HG02852 (cell line): ENCODE measurements at regions not wholly inside any gene's neighbourhood (a gene's known extent, or its start where the extent isn't known, plus 50 kb on each side); places are given as distances from the start of the nearest gene placed in this dataset.

Experiments used
- ATAC-seq: cut with Tn5 transposase; IDR thresholded peaks from one replicate; pipeline ENCODE4 v1.9.1; 2021; ENCODE audit warnings: mild to moderate bottlenecking, moderate library complexity; ENCODE audit not compliant: unreplicated experiment

GRCh38 chr7:67738145-67738544, 741.5 kb downstream of the TYW1 start:
- no peak for ATAC-seq

DNA sequence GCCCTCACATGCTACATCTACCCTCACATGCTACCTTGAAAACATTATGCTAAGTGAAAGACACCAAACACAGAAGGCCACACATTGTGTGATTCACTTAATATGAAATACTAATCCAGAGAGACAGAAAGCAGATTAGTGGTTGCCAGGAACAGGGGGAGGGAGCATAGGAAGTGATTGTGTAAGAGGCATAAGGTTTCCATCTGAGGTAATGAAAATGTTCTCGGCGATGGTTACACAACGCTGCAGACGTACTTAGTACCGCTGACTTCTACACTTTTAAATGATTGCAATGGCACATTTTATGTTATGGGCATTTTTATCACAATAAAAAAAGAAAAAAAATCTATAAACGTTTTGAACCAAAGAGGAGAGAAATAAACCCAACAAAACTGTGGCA, 742.3 kb downstream of the TYW1 start:
- ATAC-seq: no peak

GRCh38 chr7:67743501-67743900, 746.9 kb downstream of the TYW1 start:
- ATAC-seq: no peak

- ATAC-seq: no peak
Measured at GRCh38 chr7:67752227-67752626, 755.6 kb downstream of the TYW1 start.

GRCh38 chr7:67753891-67754290, 757.3 kb downstream of the TYW1 start:
- no peak for ATAC-seq

GRCh38 chr7:67754651-67755050, 758.0 kb downstream of the TYW1 start:
- ATAC-seq: no peak

- no peak for ATAC-seq
Measured at GRCh38 chr7:67758551-67758950, 761.9 kb downstream of the TYW1 start.

GRCh38 chr7:67760971-67761370, 764.3 kb downstream of the TYW1 start:
- ATAC-seq: no peak

- no peak for ATAC-seq
Measured at GRCh38 chr7:67762516-67762915, 765.9 kb downstream of the TYW1 start.

DNA sequence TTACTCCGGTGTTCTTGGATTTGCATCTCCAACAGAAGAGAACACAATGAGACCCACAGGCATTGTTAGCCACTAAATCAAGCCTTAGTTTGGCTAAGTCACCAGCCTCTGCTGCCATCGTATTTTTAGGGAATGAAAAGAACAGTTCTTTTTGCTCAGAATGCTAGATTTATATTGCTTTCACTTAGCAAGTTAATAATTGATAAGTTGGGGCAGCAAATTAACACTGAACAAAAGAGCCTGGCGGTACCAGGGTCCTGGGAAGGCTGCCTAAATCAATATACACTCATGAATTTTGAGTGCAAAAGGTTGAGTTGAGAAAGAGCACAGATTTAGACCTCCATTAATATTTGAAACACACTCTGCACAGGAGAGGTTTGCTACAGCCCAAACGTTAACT, 767.7 kb downstream of the TYW1 start:
- no peak for ATAC-seq

- ATAC-seq: no peak
Measured at GRCh38 chr7:67765481-67766175, 769.0 kb downstream of the TYW1 start.

GRCh38 chr7:67766906-67767410, 770.3 kb downstream of the TYW1 start:
- no peak for ATAC-seq

DNA sequence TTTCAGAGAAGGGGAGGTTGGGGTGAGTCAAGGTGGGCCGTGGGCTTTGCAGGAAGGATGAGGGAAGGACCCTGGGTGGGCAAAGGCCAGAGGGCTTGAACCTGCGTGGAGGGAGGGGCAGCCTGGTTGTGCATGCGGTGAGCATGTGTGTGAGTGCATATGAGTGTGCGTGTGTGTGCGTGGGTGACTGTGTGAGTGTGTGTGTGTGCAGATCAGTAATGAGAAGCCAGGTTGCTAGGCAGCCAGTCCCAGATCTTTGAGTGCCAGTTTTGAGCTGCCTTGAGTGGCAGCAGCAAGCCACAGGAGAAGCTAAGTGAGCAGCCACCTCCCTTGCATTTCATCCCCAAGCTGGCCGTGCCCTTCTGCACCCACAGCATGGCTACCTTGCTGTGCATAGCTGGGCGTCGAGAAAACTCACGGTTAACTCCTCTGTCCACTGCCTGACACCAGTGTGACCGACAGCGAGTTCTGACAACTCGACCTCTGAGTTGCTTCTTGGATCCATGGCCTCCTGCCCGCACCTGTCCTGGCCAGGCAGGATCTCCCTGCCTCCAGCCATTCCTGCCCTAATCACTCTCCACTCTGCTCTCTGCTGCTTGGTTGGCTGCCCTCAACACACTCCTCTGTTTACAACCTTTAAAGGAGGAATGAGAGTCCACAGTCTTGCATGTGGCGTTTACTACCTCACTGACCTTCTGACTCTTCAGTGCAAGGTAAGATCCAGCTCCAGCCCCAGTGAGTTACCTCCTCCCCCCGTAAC, 775.4 kb downstream of the TYW1 start:
- ATAC-seq: no peak

DNA sequence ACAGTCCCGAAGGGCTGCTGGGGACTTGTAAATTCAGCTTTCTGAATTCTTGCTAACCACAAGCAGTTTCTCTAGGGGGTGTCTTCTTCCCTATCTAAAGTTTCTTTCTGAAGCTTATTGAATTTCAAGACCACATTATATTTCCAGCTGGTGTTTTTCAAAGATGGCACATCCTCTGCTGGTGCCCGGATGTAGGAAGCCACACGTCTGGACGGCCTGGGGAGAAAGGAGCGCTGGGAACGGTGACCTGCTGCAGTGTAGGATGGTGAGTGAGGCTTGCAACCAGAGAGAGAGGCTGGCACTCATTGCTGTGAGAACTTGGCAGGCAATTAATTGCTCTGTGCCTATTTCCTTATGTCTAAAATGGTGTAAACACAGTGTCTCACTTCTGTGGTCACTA, 776.4 kb downstream of the TYW1 start:
- no peak for ATAC-seq

DNA sequence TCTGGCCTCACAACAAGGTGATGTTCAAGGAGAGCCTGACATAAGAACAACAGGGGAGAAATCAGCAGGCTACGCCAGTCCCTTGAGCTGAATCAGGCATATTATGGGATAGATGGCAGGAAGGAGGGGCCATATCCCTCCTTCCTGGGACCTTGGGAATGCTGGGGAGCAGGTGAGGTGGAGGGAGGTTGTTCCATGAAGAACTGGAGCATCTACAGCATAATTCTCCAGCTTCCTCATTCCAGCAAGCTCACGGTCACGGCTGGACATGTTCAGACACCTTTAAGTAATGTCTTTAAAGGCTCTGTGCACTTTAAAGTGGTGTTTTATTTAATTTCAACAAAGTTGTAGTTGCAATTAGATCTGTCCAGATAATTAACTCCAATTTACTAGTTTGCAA, 780.5 kb downstream of the TYW1 start:
- ATAC-seq: no peak

DNA sequence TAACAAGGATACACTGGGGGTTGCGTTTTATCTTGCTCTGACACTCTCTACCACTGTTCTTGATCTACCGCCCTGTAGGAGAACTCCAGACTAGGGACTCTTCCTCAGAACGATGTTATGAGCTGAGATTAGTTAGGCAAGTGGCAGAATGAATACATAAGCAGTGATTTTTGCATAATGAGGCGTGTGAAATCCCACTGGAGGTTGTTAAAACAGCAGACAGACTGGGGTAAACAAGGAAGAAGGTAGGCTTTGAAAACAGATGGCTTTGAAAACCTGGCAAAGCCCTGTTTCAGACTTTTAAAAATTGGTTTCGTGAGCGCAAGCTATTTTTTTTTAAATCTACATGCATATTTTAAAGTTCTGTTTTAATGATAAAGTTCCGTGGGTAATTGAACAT, 785.2 kb downstream of the TYW1 start:
- no peak for ATAC-seq

- ATAC-seq: no peak
Measured at GRCh38 chr7:67786021-67786420, 789.4 kb downstream of the TYW1 start.

DNA sequence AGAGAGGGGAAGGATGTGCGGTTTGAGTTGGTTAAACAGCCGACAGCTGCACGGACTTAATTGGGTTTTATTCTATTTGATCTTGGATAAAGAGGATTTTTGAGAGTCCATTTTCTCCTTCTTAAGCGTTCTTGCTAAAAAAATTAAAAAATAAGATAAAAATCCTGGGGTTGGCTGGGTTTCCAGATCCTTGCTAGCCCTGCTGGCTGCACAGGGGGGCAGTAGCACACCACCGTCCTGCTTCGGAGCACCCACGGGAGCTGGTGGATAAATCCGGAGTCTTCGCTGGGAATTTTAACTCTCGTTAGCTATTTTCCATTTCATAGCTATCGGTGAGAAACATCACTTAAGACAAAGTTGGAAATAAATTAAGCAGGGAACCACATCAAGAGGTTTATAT, 792.0 kb downstream of the TYW1 start:
- no peak for ATAC-seq

- ATAC-seq: no peak
Measured at GRCh38 chr7:67791918-67792317, 795.3 kb downstream of the TYW1 start.

DNA sequence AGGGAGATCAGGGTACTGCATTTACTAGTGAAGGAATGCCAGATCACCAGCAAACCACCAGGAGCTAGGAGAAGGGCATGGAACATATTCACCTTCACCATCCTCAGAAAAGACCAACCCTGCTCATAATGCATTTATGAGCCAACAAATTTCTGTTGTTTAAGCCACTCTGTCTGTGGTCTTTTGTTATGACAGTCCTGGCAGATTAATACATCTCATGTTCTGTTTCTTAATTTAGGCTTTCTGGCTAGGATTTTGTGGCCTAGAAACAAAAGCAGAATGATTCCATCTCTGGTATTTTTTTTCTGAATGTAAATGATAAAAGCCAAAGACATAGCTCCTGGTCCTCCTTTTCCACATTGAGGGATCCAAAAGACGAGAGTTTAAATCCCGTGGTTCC, 797.9 kb downstream of the TYW1 start:
- no peak for ATAC-seq

- ATAC-seq: no peak
Measured at GRCh38 chr7:67803789-67804188, 807.2 kb downstream of the TYW1 start.

DNA sequence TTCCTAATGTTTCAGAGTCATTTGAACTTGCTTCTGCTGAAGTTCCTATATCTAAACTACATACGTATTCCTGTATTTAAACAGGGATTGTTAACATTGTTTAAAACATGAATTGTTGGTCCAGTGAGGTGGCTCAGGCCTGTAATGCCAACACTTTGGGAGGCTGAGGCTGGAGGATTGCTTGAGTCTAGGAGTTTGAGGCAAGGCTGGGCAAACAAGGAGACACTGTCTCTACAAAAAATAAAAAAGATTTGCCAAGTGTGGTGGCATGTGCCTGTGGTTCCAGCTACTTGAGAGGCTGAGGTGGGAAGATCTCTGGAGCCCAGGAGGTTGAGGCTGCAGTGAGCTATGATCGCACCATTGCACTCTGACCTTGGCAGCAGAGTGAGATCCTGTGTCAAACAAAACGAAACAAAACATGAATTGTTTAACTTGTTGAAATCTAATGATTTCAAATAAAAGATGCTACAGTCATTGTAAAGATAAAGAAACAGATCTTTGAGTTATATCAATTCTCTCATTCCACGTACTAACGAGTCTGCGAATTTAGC, 809.4 kb downstream of the TYW1 start:
- no peak for ATAC-seq
